ENCODE measurements at regions not wholly inside any gene's neighbourhood (a gene's known extent, or its start where the extent isn't known, plus 50 kb on each side); places are given as distances from the start of the nearest gene placed in this dataset.

DNA sequence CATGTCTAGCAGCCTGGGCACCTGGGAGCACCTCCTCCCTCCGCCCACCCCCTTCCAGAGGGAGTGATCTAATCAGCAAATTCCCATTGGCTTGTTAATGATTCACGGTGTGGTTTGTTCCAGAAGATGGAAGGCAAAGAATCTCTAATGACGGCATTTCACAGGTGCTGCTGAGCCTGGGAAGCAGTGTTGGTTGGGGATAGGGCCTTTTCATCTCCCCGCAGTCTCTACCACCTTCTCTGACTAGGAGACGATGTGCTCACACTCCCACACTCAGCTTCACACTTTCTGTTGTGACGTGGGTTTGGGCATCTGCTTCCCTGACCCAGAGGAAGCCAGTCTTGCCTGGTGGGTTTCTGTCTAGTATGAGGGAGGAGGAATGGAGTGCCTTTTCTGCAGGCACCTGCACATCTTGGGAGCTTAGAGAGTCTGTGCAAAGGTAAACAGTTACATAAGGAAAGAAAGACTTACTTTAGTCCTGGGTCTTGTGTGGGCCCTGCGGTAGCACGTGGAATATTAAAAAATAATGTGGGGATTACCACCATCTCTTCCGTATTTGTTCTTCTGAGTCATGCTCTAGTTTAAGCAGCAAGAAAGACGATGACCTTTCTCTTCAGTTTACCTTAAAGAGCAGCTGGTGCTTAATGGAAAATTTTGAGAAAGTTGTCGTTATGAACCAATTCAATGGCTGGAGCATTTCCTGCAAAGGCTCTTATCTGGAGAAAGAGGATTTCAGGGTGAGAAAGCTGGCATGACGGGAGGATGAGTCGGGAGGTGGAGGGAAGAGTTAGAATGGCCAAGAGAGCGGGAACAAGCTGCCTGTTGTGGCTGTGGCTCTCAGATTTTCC is 70.6 kb upstream of the ARHGAP5 start:
- peak; percentile 8 for DNase-seq

GRCh38 chr14:32007755-32008362 is 69.2 kb upstream of the ARHGAP5 start:
- DNase-seq: no peak

DNA sequence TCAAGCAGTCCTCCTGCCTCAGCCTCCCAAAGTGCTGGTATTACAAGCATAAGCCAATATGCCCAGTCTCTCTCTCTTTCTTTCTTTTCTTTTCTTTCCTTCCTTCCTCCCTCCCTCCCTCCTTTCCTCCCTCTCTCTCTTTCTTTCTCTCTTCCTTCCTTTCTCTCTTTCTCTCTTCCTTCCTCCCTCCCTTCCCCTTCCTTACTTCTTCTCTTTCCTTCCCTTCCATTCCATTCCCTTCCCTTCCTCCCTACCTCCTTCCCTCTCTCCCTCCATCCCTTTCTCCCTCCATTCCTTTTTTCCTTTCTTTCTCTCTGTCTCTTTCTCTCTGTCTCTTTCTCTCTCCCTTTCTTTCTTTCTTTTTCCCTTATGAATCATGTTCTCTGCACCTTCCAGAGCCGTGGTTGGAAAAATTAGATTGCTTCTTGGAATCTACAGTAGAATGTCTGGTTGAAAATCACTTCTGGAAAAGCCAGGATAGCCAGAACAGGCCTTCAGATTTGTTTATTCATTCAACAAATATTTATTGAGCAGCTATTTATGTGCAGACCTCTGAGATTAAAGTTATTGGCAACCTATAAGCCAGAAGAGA is 68.4 kb upstream of the ARHGAP5 start:
- no peak for DNase-seq

- DNase-seq: no peak
These were observed 67.7 kb upstream of the ARHGAP5 start for GRCh38 chr14:32009221-32009975.

GRCh38 chr14:32009976-32010581 is 67.0 kb upstream of the ARHGAP5 start:
- no peak for DNase-seq

- peak; percentile 83 for DNase-seq
These were observed 66.4 kb upstream of the ARHGAP5 start for GRCh38 chr14:32010604-32011125.

- DNase-seq: no peak
These were observed 65.9 kb upstream of the ARHGAP5 start for GRCh38 chr14:32011225-32011624.

DNA sequence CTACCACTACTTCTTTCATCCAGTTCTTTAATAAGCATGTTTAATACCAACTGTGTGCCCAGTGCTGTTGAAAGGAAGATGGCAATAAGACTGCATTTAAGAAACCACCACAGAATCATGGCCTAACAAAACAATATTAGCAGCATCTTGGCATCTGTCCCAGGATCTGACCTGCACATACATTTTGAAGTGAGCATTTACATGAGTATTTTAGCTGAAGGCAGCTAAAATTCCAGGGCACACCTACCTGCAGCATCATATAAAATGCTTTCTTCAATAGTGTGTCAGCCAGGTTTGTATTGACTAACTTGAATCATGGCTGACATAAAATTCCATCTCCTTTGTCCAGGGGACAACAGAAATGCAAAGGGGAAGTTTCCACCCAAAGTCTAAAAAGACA is 65.0 kb upstream of the ARHGAP5 start:
- DNase-seq: no peak

- DNase-seq: no peak
These were observed 64.5 kb upstream of the ARHGAP5 start for GRCh38 chr14:32012571-32012970.

DNA sequence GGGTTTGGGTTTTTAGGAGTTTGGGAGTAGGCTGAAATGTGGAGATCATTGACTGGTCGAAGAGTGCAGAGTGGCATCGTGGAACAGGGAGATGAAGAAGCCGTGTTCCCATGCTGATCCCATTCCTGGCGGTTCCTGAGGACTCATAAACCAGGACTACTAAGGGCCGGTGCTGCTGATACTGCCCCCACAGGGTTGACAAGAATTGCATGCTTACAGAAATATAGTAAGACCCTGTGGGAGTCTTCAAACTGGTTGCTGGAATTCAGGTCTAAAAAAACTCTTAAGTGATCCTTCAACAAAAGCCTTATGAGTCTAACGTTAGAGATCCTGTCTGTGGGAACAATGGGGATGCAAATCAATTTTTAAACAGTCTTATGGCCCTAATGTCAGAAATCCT is 64.0 kb upstream of the ARHGAP5 start:
- DNase-seq: no peak

GRCh38 chr14:32014057-32014456 is 63.0 kb upstream of the ARHGAP5 start:
- no peak for DNase-seq

DNA sequence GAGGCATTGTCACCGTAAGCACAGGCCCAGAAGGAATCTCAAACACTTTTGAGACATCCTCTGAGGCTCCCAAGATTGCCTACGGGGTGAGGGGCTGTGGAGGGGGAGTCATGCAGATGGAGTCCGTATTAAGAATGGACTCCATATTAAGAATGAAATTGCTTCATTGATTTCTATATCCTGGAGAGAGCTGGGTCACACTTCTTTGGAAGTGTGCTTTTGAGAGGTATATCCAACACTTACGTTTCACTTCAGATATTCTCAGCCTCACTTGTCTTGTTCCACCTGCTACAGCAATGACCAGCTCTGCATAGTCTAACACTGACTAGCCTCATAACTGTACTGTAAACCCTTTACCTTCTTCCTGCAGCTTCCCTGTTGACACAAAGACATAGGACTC is 62.6 kb upstream of the ARHGAP5 start:
- no peak for DNase-seq

GRCh38 chr14:32015166-32015565 is 61.9 kb upstream of the ARHGAP5 start:
- DNase-seq: no peak

- DNase-seq: no peak
These were observed 59.5 kb upstream of the ARHGAP5 start for GRCh38 chr14:32017587-32017986.

- no peak for DNase-seq
These were observed 58.6 kb upstream of the ARHGAP5 start for GRCh38 chr14:32018391-32019092.

DNA sequence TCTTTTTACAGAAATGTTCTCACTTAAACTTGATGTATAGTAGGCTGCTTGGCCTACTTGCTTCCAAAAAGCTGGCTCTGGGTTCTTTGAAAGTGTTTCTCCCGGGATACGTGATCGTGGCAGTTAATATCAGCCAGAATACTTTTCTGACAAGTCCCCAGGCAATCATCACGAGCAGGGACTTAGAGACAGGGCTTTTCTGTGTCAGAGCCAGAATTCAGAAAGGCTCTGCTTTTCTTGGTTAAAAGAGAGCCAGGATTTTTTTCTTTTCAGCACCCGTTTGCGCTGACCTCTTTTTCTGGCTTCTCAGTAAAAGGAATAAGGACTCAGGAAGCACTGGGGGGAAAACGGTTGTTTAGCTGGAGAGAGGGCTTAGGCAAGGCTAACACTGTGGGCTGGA is 57.8 kb upstream of the ARHGAP5 start:
- DNase-seq: no peak

- DNase-seq: no peak
These were observed 56.2 kb upstream of the ARHGAP5 start for GRCh38 chr14:32020882-32021281.

- no peak for DNase-seq
These were observed 55.8 kb upstream of the ARHGAP5 start for GRCh38 chr14:32021341-32021740.

DNA sequence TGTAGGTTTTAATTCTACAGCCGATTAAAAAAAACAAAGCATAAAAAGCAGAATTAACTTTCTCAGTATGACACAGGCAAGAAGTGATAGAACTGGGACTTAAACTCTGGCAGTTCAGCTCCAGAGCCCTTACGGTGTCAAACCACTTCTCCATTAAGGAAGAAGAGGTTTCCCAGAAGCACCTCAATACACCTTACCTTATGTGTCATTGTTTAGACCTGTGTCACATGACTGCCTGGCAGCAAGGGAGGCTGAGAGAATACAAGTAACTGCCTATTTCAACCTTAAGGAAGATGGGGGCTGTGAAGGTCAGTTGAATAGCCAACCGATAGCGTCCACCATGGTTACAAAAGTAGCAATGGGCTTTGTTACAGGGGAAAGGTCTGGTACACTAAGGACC is 54.6 kb upstream of the ARHGAP5 start:
- DNase-seq: no peak

DNA sequence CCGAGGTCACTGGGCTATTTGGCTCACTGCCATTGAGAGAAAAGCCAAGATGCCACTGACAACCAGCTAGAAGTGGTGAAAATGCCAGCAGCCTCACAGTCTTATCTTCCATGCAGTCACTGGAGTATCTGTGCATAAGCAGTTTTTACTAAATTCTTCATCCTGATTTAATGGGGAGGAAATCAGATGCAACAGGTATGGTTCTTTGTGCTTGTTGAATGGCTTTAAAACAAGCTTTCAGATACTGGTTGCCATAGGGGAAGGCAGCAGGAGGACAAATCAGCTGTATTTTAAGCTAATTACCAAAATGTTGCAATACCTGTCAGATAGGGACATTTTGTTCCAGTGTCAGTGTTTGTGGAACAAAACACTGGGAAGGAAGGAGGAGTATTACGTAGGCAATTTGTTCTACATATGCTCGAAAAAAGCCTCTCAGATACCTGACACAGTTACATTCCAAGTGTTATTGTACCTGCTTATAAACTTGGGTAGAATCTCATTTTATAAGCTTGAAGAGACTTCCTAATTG is 54.1 kb upstream of the ARHGAP5 start:
- no peak for DNase-seq

DNA sequence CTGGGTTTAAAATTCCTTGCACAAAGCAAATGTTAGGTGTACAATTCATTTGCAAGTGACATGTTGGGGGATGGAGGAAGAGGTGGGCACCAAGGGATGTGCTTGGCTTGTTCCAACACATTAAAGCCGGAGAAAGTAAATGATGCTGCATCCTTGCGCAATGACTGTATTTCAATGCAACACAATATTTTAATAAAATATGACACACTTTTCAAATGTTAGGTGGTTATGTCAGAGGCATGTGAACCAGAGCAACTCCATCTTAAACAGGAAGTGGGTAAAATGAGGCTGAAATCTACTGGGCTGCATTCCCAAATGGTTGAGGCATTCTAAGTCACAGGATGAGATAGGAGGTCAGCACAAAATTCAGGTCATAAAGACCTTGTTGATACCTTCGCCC is 53.6 kb upstream of the ARHGAP5 start:
- no peak for DNase-seq
